ENCODE measurements at regions not wholly inside any gene's neighbourhood (a gene's known extent, or its start where the extent isn't known, plus 50 kb on each side); places are given as distances from the start of the nearest gene placed in this dataset.
"Not testable (repeated sequence)": the region's sequence is repeated elsewhere in the genome, so short reads cannot be mapped to it uniquely, and the experiment has no call there.

GRCh38 chr7:19353180-19353579, 208.0 kb upstream of the FERD3L start:
- DNase-seq (ENCODE audit: low read depth) = no peak
- no peak overlapping the region for H3K4me3 ChIP-seq (ENCODE audit: low read length)
- no peak for TF ChIP-seq CTCF (conservative IDR thresholded peaks at IDR 0.05; ENCODE audit: low read depth, low read length)

GRCh38 chr7:19352305-19352695, 207.1 kb upstream of the FERD3L start:
- H3K4me3 ChIP-seq (ENCODE audit: low read length) = no peak overlapping the region
- no peak for DNase-seq (ENCODE audit: low read depth)
- TF ChIP-seq CTCF (conservative IDR thresholded peaks at IDR 0.05; ENCODE audit: low read depth, low read length) = no peak

DNA sequence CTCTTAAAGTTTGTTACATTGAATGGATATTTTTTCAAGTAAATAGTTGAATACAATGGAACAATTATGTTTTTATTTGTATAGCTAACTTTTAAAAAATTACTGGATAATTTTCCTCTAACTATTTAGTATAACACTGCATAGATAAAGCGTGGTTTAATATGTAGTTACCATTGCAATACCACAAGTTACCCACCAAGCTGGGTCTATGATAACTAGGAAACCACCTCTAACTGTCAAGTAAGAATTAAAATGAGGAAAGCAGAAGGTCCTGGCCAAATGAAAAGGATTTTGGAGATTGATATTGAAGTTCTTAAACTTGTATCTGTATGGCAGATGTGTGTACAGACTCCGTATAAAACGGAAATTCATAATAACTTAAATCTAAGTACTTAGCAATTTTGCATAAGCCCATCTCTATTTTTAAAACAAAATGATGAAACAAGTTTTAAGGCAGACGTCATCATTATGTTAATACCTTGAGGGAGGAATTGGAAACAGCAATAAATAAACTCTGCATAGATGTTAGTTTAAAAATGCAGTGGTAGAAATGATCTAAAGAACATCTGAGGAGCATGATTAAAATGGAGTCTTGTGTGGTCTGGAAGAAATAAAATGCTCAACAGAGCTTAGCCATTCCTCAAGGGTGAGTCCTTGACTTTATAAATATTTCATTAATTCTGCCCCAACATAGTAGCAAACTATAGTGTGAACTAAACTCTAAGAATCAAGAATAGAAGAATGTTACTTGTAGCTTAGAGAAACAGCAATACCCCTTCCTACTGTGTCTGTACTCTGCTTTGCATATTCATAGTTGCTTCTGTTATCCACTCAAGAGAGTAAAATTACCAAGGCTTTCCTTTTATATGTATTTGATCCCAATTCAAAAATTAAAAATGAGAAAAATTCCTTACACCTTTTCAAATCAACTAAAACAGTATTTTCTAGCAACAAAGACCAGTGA, 206.4 kb upstream of the FERD3L start:
- H3K4me3 ChIP-seq (ENCODE audit: low read length) = no peak overlapping the region
- TF ChIP-seq CTCF (conservative IDR thresholded peaks at IDR 0.05; ENCODE audit: low read depth, low read length) = no peak
- DNase-seq (ENCODE audit: low read depth) = no peak

DNA sequence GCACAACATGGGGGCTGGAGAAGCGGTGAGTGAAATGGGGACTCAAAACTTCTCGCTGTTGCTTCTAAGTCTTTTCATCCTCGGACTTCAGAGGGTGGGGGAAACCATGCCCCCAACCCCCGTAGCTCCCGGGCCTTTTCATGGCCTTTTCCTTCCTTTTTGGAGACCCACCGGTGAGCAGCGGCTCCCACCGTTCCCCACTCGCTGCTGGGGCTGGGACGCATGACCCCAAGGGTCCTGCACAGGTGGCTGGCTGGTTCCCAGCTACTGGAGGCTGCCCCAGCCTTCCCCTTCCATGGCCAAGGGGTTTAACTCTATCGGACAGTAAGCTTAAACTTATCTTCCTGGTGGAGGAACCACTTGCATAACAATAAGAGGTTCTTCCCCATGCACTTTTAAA, 194.3 kb upstream of the FERD3L start:
- H3K4me3 ChIP-seq (ENCODE audit: low read length) = no peak overlapping the region
- no peak for TF ChIP-seq CTCF (conservative IDR thresholded peaks at IDR 0.05; ENCODE audit: low read depth, low read length)
- DNase-seq (ENCODE audit: low read depth) = no peak

GRCh38 chr7:19338512-19338911, 193.3 kb upstream of the FERD3L start:
- not testable (repeated sequence) for DNase-seq (ENCODE audit: low read depth); H3K4me3 ChIP-seq (ENCODE audit: low read length)

- no peak overlapping the region for H3K4me3 ChIP-seq (ENCODE audit: low read length)
- no peak for TF ChIP-seq CTCF (conservative IDR thresholded peaks at IDR 0.05; ENCODE audit: low read depth, low read length)
- no peak for DNase-seq (ENCODE audit: low read depth)
These were observed 191.7 kb upstream of the FERD3L start for GRCh38 chr7:19336836-19337383.

- DNase-seq (ENCODE audit: low read depth) = no peak
- H3K4me3 ChIP-seq (ENCODE audit: low read length) = no peak overlapping the region
- no peak for TF ChIP-seq CTCF (conservative IDR thresholded peaks at IDR 0.05; ENCODE audit: low read depth, low read length)
These were observed 188.5 kb upstream of the FERD3L start for GRCh38 chr7:19333706-19334105.

All from retinal pigment epithelial cell (primary cell).